HCT116 (cell line): ENCODE measurements at regions not wholly inside any gene's neighbourhood (a gene's known extent, or its start where the extent isn't known, plus 50 kb on each side); places are given as distances from the start of the nearest gene placed in this dataset.

Source experiments
- ATAC-seq: fragments of 200-7000 bp; cut with Tn5 transposase; 2 replicates; pipeline ENCODE4 v1.9.1; 2020; ENCODE audit warnings: mild to moderate bottlenecking, moderate library complexity
- BruUV-seq: library from RNA; stranded (reverse); fragments of 400-500 nt; replicated peaks from 2 replicates; lab custom pipeline; 2021; lab: Mats Ljungman, UMichigan
- CTCF ChIA-PET: fragments of 300-600 bp; sonication (Branson Sonifier 250); formaldehyde crosslinking; loops from one replicate; lab custom pipeline; 2021; ENCODE audit warnings: antibody characterized with exemption; lab: Charles Lee
- POLR2A ChIA-PET: fragments of 300-600, 350-600 bp; sonication (Branson Sonifier 250); formaldehyde crosslinking; loops from one replicate; lab custom pipeline; 2021; ENCODE audit warnings: antibody characterized with exemption; lab: Charles Lee
- RAD21 ChIA-PET, 2 experiments: fragments of 300-600 bp; sonication (Branson Sonifier 250); formaldehyde crosslinking; loops; one replicate each; lab custom pipeline; 2023; ENCODE audit warnings: low total read pairs in 2 of 2; ENCODE audit not compliant: uncharacterized antibody in 2 of 2, unreplicated experiment in 2 of 2, low non-redundant PET in 1 of 2; lab: Charles Lee
- DNase-seq: peaks from one replicate; pipeline ENCODE4 v3.0.0-alpha.2; 2010; ENCODE audit warnings: low read depth, low spot score
- H2AFZ ChIP-seq: fragments of 200-600 bp; shearing (Covaris generic), sonication (generic); 2 replicates; pipeline ENCODE4 v1.6.1; 2017; ENCODE audit warnings: low read depth, mixed run types, mixed read lengths, antibody characterized with exemption, low read length; ENCODE audit not compliant: poor library complexity, severe bottlenecking
- H3K27ac ChIP-seq: 2 replicates; pipeline ENCODE4 v1.5.1; 2012; ENCODE audit warnings: low read depth, low read length
- H3K27me3 ChIP-seq: fragments of 200-600 bp; sonication (generic); 2 replicates; pipeline ENCODE4 v1.6.1; 2016; ENCODE audit warnings: mixed run types, low read length, mixed read lengths; ENCODE audit not compliant: insufficient read depth
- H3K36me3 ChIP-seq, 2 experiments: fragments of 200-500 bp in 1 of 2; fragments of 200-600 bp in 1 of 2; sonication (Bioruptor generic) in 1 of 2; sonication (generic) in 1 of 2; 2 replicates each; pipeline versions ENCODE4 v1.5.1 to v1.6.1; 2014 to 2016; ENCODE audit warnings: low read length in 2 of 2, inconsistent platforms in 1 of 2, mixed read lengths in 1 of 2, mixed run types in 1 of 2; ENCODE audit not compliant: insufficient read depth in 2 of 2, control insufficient read depth in 1 of 2
- H3K4me1 ChIP-seq, 2 experiments: fragments of 200-600 bp in 1 of 2; sonication (generic) in 1 of 2; 2 replicates each; pipeline versions ENCODE4 v1.5.1 to v1.6.1; 2012 to 2017; ENCODE audit warnings: low read length in 2 of 2, inconsistent platforms in 1 of 2, mild to moderate bottlenecking in 1 of 2, mixed read lengths in 1 of 2, mixed run types in 1 of 2, moderate library complexity in 1 of 2; ENCODE audit not compliant: insufficient read depth in 2 of 2, control insufficient read depth in 1 of 2
- H3K4me2 ChIP-seq: fragments of 200-600 bp; sonication (generic); 2 replicates; pipeline ENCODE4 v1.6.1; 2017; ENCODE audit warnings: mixed run types, low read length, mixed read lengths
- H3K4me3 ChIP-seq, 2 experiments: fragments of 200-600 bp in 1 of 2; sonication (generic) in 1 of 2; replicated peaks in 1 of 2; 2 replicates each; pipeline ENCODE4 v1.5.1; 2011 to 2016; ENCODE audit warnings: low read length in 2 of 2, control low read depth in 1 of 2, low read depth in 1 of 2, mild to moderate bottlenecking in 1 of 2, mixed read lengths in 1 of 2, mixed run types in 1 of 2
- H3K79me2 ChIP-seq: fragments of 200-600 bp; sonication (generic); 2 replicates; pipeline ENCODE4 v1.6.1; 2017; ENCODE audit warnings: mild to moderate bottlenecking, mixed run types, low read length, moderate library complexity, mixed read lengths; ENCODE audit not compliant: insufficient read depth
- H3K9ac ChIP-seq: fragments of 200-600 bp; sonication (generic); 2 replicates; pipeline ENCODE4 v1.6.1; 2016; ENCODE audit warnings: low read length, mixed read lengths
- H3K9me2 ChIP-seq: fragments of 200-600 bp; sonication (generic), shearing (Covaris generic); 2 replicates; pipeline ENCODE4 v1.6.1; 2017; ENCODE audit warnings: mixed run types, mild to moderate bottlenecking, moderate library complexity; ENCODE audit not compliant: insufficient read depth
- H3K9me3 ChIP-seq, 2 experiments: fragments of 200-500 bp in 1 of 2; fragments of 200-600 bp in 1 of 2; sonication (Bioruptor generic) in 1 of 2; sonication (generic) in 1 of 2; 2 replicates each; pipeline ENCODE4 v1.6.1; 2014 to 2017; ENCODE audit warnings: low read length in 2 of 2, mixed read lengths in 2 of 2, inconsistent platforms in 1 of 2, low read depth in 1 of 2, mild to moderate bottlenecking in 1 of 2, mixed run types in 1 of 2, moderate library complexity in 1 of 2; ENCODE audit not compliant: control insufficient read depth in 1 of 2, insufficient read depth in 1 of 2
- H4K20me1 ChIP-seq: fragments of 200-600 bp; sonication (generic), shearing (Covaris generic); 2 replicates; pipeline ENCODE4 v1.6.1; 2017; ENCODE audit warnings: mixed run types, mild to moderate bottlenecking, moderate library complexity; ENCODE audit not compliant: insufficient read depth
- ATF3 ChIP-seq: IDR thresholded peaks from 2 replicates; pipeline ENCODE4 v1.6.1; 2012
- CBX3 ChIP-seq: IDR thresholded peaks from 2 replicates; pipeline ENCODE4 v1.6.1; 2012; ENCODE audit warnings: low read depth
- CEBPB ChIP-seq: IDR thresholded peaks from 2 replicates; pipeline ENCODE4 v1.6.1; 2012; ENCODE audit warnings: low read depth
- CTCF ChIP-seq, 3 experiments: fragments of 200-600 bp in 1 of 3; sonication (generic) in 1 of 3; IDR thresholded peaks in 2 of 3; conservative IDR thresholded peaks in 1 of 3; 2 replicates each; pipeline ENCODE4 v1.5.1; 2012 to 2017; ENCODE audit warnings: low read depth in 2 of 3, low read length in 2 of 3, antibody characterized with exemption in 1 of 3, borderline replicate concordance in 1 of 3, control low read depth in 1 of 3, mild to moderate bottlenecking in 1 of 3, mixed read lengths in 1 of 3, mixed run types in 1 of 3, moderate library complexity in 1 of 3; ENCODE audit not compliant: insufficient read depth in 1 of 3
- EGR1 ChIP-seq: IDR thresholded peaks from 2 replicates; pipeline ENCODE4 v1.6.1; 2012; ENCODE audit warnings: low read depth
- EZH2 ChIP-seq: fragments of 200-600 bp; sonication (generic); IDR thresholded peaks from 2 replicates; pipeline ENCODE4 v1.6.1; 2017; ENCODE audit warnings: antibody characterized with exemption, mixed run types
- EZH2phosphoT487 ChIP-seq: fragments of 200-600 bp; IDR thresholded peaks from 2 replicates; pipeline ENCODE4 v1.6.1; 2018; ENCODE audit warnings: antibody characterized with exemption, borderline replicate concordance
- JUND ChIP-seq: IDR thresholded peaks from 2 replicates; pipeline ENCODE4 v1.6.1; 2012
- MAX ChIP-seq: IDR thresholded peaks from 2 replicates; pipeline ENCODE4 v1.6.1; 2012
- POLR2A ChIP-seq: IDR thresholded peaks from 2 replicates; pipeline ENCODE4 v1.7.0; 2011; ENCODE audit warnings: borderline replicate concordance; ENCODE audit not compliant: insufficient read depth, insufficient read length; ENCODE audit errors: extremely low read depth
- POLR2AphosphoS5 ChIP-seq: IDR thresholded peaks from 2 replicates; pipeline ENCODE4 v1.6.1; 2011; ENCODE audit warnings: mild to moderate bottlenecking, low read depth, low read length, moderate library complexity
- RAD21 ChIP-seq: IDR thresholded peaks from 2 replicates; pipeline ENCODE4 v1.6.1; 2012; ENCODE audit warnings: low read depth, mild to moderate bottlenecking
- REST ChIP-seq: IDR thresholded peaks from 2 replicates; pipeline ENCODE4 v1.6.1; 2012; ENCODE audit warnings: low read depth
- SIN3A ChIP-seq: IDR thresholded peaks from 2 replicates; pipeline ENCODE4 v1.6.1; 2012; ENCODE audit warnings: low read depth
- SP1 ChIP-seq: IDR thresholded peaks from 2 replicates; pipeline ENCODE4 v1.6.1; 2012; ENCODE audit warnings: low read depth
- SRF ChIP-seq: IDR thresholded peaks from 2 replicates; pipeline ENCODE4 v1.6.1; 2012; ENCODE audit warnings: low read depth
- YY1 ChIP-seq: IDR thresholded peaks from 2 replicates; pipeline ENCODE4 v1.6.1; 2011; ENCODE audit warnings: low read length, low read depth, moderate library complexity, mild to moderate bottlenecking; ENCODE audit not compliant: insufficient replicate concordance; ENCODE audit errors: extremely low read depth
- ZFX ChIP-seq: fragments of 450-650 bp; IDR thresholded peaks from 2 replicates; pipeline ENCODE4 v1.6.1; 2017
- intact Hi-C: fragments of 100-400 bp; cut with micrococcal nuclease; formaldehyde crosslinking; loops from 2 replicates; pipeline ENCODE4 v1.10.0; 2022

- ChIA-PET RAD21 (no interaction called here), POLR2A (no interaction called here), CTCF (no interaction called here)
- Histone ChIP-seq H3K4me1 (peaks cover 0 to 8% of the 10 kb centered on the region in 2 experiments; a peak in 2 of 4 replicates), H3K9me2 (no peaks in the 10 kb centered on the region; the same call in 1 of the 2 replicates), H3K4me3 (no peak overlapping the region), H3K36me3 (no peaks in the 10 kb centered on the region), H3K27ac (no peak overlapping the region), H3K4me2 (no peak overlapping the region), H3K9ac (no peak overlapping the region), H3K27me3 (no peaks in the 10 kb centered on the region), H3K79me2 (no peaks in the 10 kb centered on the region), H2AFZ (no peak overlapping the region), H3K9me3 (no peaks in the 10 kb centered on the region), H4K20me1 (no peaks in the 10 kb centered on the region)
- no TSS peak for BruUV-seq
- ATAC-seq (no peak), DNase-seq (no peak)
- intact Hi-C loops = no loop called here
- no peak for TF ChIP-seq SIN3A
- TF ChIP-seq EGR1 = no peak
- no peak for TF ChIP-seq JUND
- TF ChIP-seq SP1 = no peak
- TF ChIP-seq ZFX = no peak
- no peak for TF ChIP-seq CEBPB
- no peak for TF ChIP-seq YY1
- TF ChIP-seq EZH2 = no peak
- no peak for TF ChIP-seq CBX3
- no peak for TF ChIP-seq ATF3
- TF ChIP-seq EZH2phosphoT487 = no peak
- no peak for TF ChIP-seq POLR2AphosphoS5
- no peak for TF ChIP-seq CTCF (IDR thresholded peaks at IDR 0.05 in 2 of 3, conservative IDR thresholded peaks at IDR 0.05 in 1 of 3; ENCODE audit: borderline replicate concordance in 1 of 3, insufficient read depth in 1 of 3, low read depth in 2 of 3, low read length in 2 of 3)
- TF ChIP-seq REST = no peak
- TF ChIP-seq MAX = no peak
- TF ChIP-seq RAD21 = no peak
- TF ChIP-seq POLR2A = no peak
- no peak for TF ChIP-seq SRF
Measured at GRCh38 chr3:176850498-176850897, 346.8 kb downstream of the TBL1XR1 start.
